OCI-LY1 (cell line): ENCODE measurements at regions not wholly inside any gene's neighbourhood (a gene's known extent, or its start where the extent isn't known, plus 50 kb on each side); places are given as distances from the start of the nearest gene placed in this dataset.

ENCODE experiments used
- CTCF ChIP-seq: fragments of 200-600 bp; sonication (generic), shearing (Covaris generic); IDR thresholded peaks from 2 replicates; pipeline ENCODE4 v1.5.1; 2017; ENCODE audit warnings: mild to moderate bottlenecking, antibody characterized with exemption, low read length, moderate library complexity, mixed read lengths
- EZH2 ChIP-seq: fragments of 200-600 bp; sonication (generic), shearing (Covaris generic); IDR thresholded peaks from 2 replicates; pipeline ENCODE4 v1.8.0; 2017; ENCODE audit warnings: borderline replicate concordance, mixed run types, mild to moderate bottlenecking, antibody characterized with exemption, low read length, moderate library complexity, mixed read lengths

GRCh38 chr20:21968486-21968885 lies 263.0 kb downstream of the PAX1 start:
- TF ChIP-seq CTCF (no peak), EZH2 (no peak)
